GM12892 (cell line): ENCODE measurements at regions not wholly inside any gene's neighbourhood (a gene's known extent, or its start where the extent isn't known, plus 50 kb on each side); places are given as distances from the start of the nearest gene placed in this dataset.

Experiments
- POLR2A ChIP-seq: IDR thresholded peaks from 2 replicates; pipeline ENCODE4 v1.6.1; 2011; ENCODE audit warnings: low read depth, low read length, control low read depth
- POLR2AphosphoS5 ChIP-seq: IDR thresholded peaks from 2 replicates; pipeline ENCODE4 v1.6.1; 2011; ENCODE audit warnings: low read depth, low read length, control low read depth

DNA sequence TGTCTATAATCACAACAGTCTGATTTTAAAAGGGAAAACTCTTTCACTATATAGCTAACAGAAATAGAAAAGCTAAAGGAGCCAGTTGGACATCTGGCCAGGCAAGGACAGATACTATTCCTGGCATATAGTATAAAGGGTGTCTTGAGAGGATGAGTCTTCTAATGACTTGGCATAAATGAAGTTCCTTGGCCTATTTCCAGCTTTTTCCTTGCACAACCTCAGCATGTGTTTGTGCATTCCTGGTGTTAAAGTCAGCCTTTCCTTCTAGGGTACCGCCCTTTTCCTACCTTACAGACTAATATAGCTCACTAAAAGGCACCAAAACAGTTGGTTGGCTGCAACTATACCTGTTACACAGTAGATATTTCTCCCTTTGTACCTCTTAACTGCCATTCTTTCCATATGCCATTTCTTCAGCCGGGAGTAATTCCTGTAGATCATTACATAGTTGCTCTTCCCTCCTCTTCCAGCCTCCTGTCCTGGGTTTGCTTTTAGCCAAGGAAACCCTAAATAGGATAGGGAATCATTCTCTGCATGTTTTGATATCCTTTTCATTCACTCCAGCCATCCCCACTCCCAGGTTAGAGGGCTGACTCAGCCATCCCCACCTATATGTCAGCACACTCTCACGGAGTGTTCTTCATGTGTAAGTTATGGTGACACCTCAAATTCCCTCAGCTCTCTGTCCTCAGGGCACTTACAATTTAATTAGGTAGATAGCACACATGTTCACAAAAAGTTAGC is 102.1 kb upstream of the MDFIC start:
- TF ChIP-seq POLR2AphosphoS5 (no peak), POLR2A (no peak)
